OCI-LY1 (cell line): ENCODE measurements at regions not wholly inside any gene's neighbourhood (a gene's known extent, or its start where the extent isn't known, plus 50 kb on each side); places are given as distances from the start of the nearest gene placed in this dataset.

ENCODE experiments used
- H2AFZ ChIP-seq: fragments of 200-600 bp; sonication (generic), shearing (Covaris generic); 2 replicates; pipeline ENCODE4 v1.6.0; 2014; ENCODE audit warnings: antibody characterized with exemption, mild to moderate bottlenecking, low read length
- H3F3A ChIP-seq: fragments of 200-600 bp; sonication (generic), shearing (Covaris generic); 2 replicates; pipeline ENCODE4 v1.6.0; 2014; ENCODE audit warnings: mild to moderate bottlenecking, antibody characterized with exemption, low read length, moderate library complexity; ENCODE audit not compliant: insufficient read depth
- H3K27ac ChIP-seq: fragments of 200-600 bp; sonication (generic); 2 replicates; pipeline ENCODE4 v1.5.1; 2014; ENCODE audit warnings: low read length, mixed run types, mild to moderate bottlenecking, low read depth; ENCODE audit not compliant: poor library complexity, severe bottlenecking
- H3K27me3 ChIP-seq: fragments of 200-600 bp; sonication (generic); 2 replicates; pipeline ENCODE4 v1.6.0; 2014; ENCODE audit warnings: antibody characterized with exemption, mild to moderate bottlenecking, low read length, moderate library complexity; ENCODE audit not compliant: insufficient read depth
- H3K36me3 ChIP-seq: fragments of 200-600 bp; sonication (generic); 2 replicates; pipeline ENCODE4 v1.6.1; 2014; ENCODE audit warnings: mild to moderate bottlenecking, antibody characterized with exemption, low read length, moderate library complexity, mixed read lengths; ENCODE audit not compliant: insufficient read depth
- H3K4me1 ChIP-seq: fragments of 200-600 bp; sonication (generic); 2 replicates; pipeline ENCODE4 v1.5.1; 2014; ENCODE audit warnings: mild to moderate bottlenecking, low read length, moderate library complexity; ENCODE audit not compliant: insufficient read depth, severe bottlenecking
- H3K4me2 ChIP-seq: fragments of 200-600 bp; sonication (generic), shearing (Covaris generic); 2 replicates; pipeline ENCODE4 v1.6.1; 2014; ENCODE audit warnings: low read length
- H3K4me3 ChIP-seq: fragments of 200-600 bp; sonication (generic); 2 replicates; pipeline ENCODE4 v1.5.1; 2014; ENCODE audit warnings: low read length, low read depth, mild to moderate bottlenecking, mixed read lengths; ENCODE audit not compliant: poor library complexity, severe bottlenecking
- H3K79me2 ChIP-seq: fragments of 200-600 bp; shearing (Covaris generic); 2 replicates; pipeline ENCODE4 v1.6.1; 2016; ENCODE audit warnings: mixed run types, low read length, mixed read lengths; ENCODE audit not compliant: insufficient read depth
- H3K9ac ChIP-seq: fragments of 200-600 bp; sonication (generic), shearing (Covaris generic); 2 replicates; pipeline ENCODE4 v1.6.1; 2014; ENCODE audit warnings: mild to moderate bottlenecking, low read length, mixed read lengths
- H3K9me2 ChIP-seq: fragments of 200-600 bp; sonication (generic), shearing (Covaris generic); 2 replicates; pipeline ENCODE4 v1.6.1; 2014; ENCODE audit warnings: low read depth, mild to moderate bottlenecking, low read length, mixed read lengths
- H3K9me3 ChIP-seq: fragments of 200-600 bp; shearing (Covaris generic); 2 replicates; pipeline ENCODE4 v1.6.1; 2014; ENCODE audit warnings: low read length, mixed read lengths
- H4K20me1 ChIP-seq: fragments of 200-600 bp; sonication (generic), shearing (Covaris generic); 2 replicates; pipeline ENCODE4 v1.6.0; 2016; ENCODE audit warnings: mild to moderate bottlenecking, low read length; ENCODE audit not compliant: insufficient read depth
- CTCF ChIP-seq: fragments of 200-600 bp; sonication (generic), shearing (Covaris generic); IDR thresholded peaks from 2 replicates; pipeline ENCODE4 v1.5.1; 2017; ENCODE audit warnings: mild to moderate bottlenecking, antibody characterized with exemption, low read length, moderate library complexity, mixed read lengths
- EZH2 ChIP-seq: fragments of 200-600 bp; sonication (generic), shearing (Covaris generic); IDR thresholded peaks from 2 replicates; pipeline ENCODE4 v1.8.0; 2017; ENCODE audit warnings: borderline replicate concordance, mixed run types, mild to moderate bottlenecking, antibody characterized with exemption, low read length, moderate library complexity, mixed read lengths

DNA sequence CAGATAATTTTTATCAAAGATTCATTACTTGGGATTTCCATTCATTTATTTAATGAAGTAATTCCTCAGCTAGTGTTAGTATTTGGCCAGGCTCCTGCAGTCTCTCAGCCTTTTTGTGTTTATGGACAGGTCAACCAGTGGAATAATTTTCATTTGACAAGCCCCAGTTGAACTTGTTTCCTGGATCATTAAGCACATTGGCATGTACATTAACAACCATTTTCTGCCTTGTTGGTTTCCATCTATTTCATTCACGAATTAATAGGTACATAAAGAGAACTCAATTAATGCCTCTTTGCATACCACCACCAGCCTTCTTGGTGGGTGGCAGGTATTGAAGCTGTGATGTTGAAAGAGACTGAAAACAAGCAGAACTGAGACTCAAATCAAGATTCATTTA lies 745.2 kb downstream of the KCNA4 start:
- Histone ChIP-seq H3K27ac (no peak overlapping the region), H3K4me1 (peaks cover 6% of the 10 kb centered on the region), H3K79me2 (no peaks in the 10 kb centered on the region), H3K27me3 (no peaks in the 10 kb centered on the region), H3K9ac (no peak overlapping the region), H3K36me3 (no peaks in the 10 kb centered on the region), H4K20me1 (no peaks in the 10 kb centered on the region), H3F3A (no peaks in the 10 kb centered on the region), H3K9me3 (no peaks in the 10 kb centered on the region), H3K9me2 (no peaks in the 10 kb centered on the region), H3K4me2 (no peak overlapping the region), H2AFZ (no peak overlapping the region), H3K4me3 (no peak overlapping the region)
- TF ChIP-seq EZH2: no peak
- no peak for TF ChIP-seq CTCF

- Histone ChIP-seq H3K9ac (no peak overlapping the region), H3K79me2 (no peaks in the 10 kb centered on the region), H3K4me1 (peaks cover 6% of the 10 kb centered on the region), H3K27ac (no peak overlapping the region), H3K36me3 (no peaks in the 10 kb centered on the region), H3K4me2 (no peak overlapping the region), H4K20me1 (no peaks in the 10 kb centered on the region), H3K9me2 (no peaks in the 10 kb centered on the region), H3K9me3 (no peaks in the 10 kb centered on the region), H3K4me3 (no peak overlapping the region), H3K27me3 (no peaks in the 10 kb centered on the region), H3F3A (no peaks in the 10 kb centered on the region), H2AFZ (no peak overlapping the region)
- TF ChIP-seq CTCF (no peak), EZH2 (no peak)
Measured at GRCh38 chr11:29268733-29269132, 748.1 kb downstream of the KCNA4 start.

DNA sequence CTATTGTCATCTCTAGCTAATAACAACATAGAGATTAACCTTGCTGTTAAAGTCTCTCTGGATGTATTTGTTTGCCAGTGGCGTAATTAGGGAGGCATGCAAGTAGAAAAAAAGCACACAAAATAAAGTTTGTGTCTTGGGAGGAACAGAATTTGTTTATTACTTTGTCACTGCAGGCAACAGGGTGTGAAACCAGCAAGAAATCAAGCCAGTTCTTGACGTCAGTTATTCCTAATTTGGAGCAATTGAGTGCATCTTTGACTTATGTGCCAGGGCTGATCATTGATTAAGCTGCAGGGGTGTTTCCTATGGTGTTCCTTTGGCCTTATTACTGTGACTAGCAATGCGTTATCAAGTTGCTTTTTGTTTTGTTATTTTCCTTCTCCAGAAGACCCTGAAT lies 751.0 kb downstream of the KCNA4 start:
- no peak overlapping the region for H3K4me2 ChIP-seq
- no peaks in the 10 kb centered on the region for H3F3A ChIP-seq
- H3K27ac ChIP-seq: no peak overlapping the region
- no peak overlapping the region for H3K9ac ChIP-seq
- H4K20me1 ChIP-seq: no peaks in the 10 kb centered on the region
- H2AFZ ChIP-seq: no peak overlapping the region
- no peaks in the 10 kb centered on the region for H3K9me3 ChIP-seq
- TF ChIP-seq CTCF: no peak
- TF ChIP-seq EZH2: no peak
- no peaks in the 10 kb centered on the region for H3K27me3 ChIP-seq
- no peaks in the 10 kb centered on the region for H3K79me2 ChIP-seq
- H3K4me3 ChIP-seq: no peak overlapping the region
- H3K36me3 ChIP-seq: no peaks in the 10 kb centered on the region
- H3K9me2 ChIP-seq: no peaks in the 10 kb centered on the region
- peaks cover 6% of the 10 kb centered on the region for H3K4me1 ChIP-seq
